GM21447 (cell line): ENCODE measurements at regions not wholly inside any gene's neighbourhood (a gene's known extent, or its start where the extent isn't known, plus 50 kb on each side); places are given as distances from the start of the nearest gene placed in this dataset.

Experiments used
- ATAC-seq: cut with Tn5 transposase; IDR thresholded peaks from one replicate; pipeline ENCODE4 v1.9.1; 2021; ENCODE audit not compliant: unreplicated experiment

- no peak for ATAC-seq
Measured at GRCh38 chr2:126748188-126748760, 92.3 kb downstream of the GYPC start.

- ATAC-seq = peak; percentile 31
Measured at GRCh38 chr2:126748929-126749518, 93.1 kb downstream of the GYPC start.

- ATAC-seq = peak; percentile 74
Measured at GRCh38 chr2:126749537-126749936, 93.6 kb downstream of the GYPC start.

GRCh38 chr2:126750506-126750905 lies 94.5 kb downstream of the GYPC start:
- ATAC-seq = no peak

GRCh38 chr2:126751477-126751876 lies 95.5 kb downstream of the GYPC start:
- ATAC-seq = no peak

GRCh38 chr2:126752876-126753275 lies 96.9 kb downstream of the GYPC start:
- ATAC-seq = no peak

- no peak for ATAC-seq
Measured at GRCh38 chr2:126753501-126754212, 97.7 kb downstream of the GYPC start.

- no peak for ATAC-seq
Measured at GRCh38 chr2:126754240-126755004, 98.5 kb downstream of the GYPC start.

GRCh38 chr2:126756125-126756524 lies 100.2 kb downstream of the GYPC start:
- no peak for ATAC-seq

GRCh38 chr2:126761256-126761980 lies 105.5 kb downstream of the GYPC start:
- ATAC-seq = no peak

GRCh38 chr2:126761981-126762878 lies 106.3 kb downstream of the GYPC start:
- no peak for ATAC-seq

GRCh38 chr2:126764686-126765265 lies 108.8 kb downstream of the GYPC start:
- no peak for ATAC-seq

GRCh38 chr2:126765395-126765794 lies 109.4 kb downstream of the GYPC start:
- no peak for ATAC-seq

- ATAC-seq = no peak
Measured at GRCh38 chr2:126766295-126766968, 110.5 kb downstream of the GYPC start.

GRCh38 chr2:126766969-126767296 lies 111.0 kb downstream of the GYPC start:
- no peak for ATAC-seq

GRCh38 chr2:126769118-126769517 lies 113.2 kb downstream of the GYPC start:
- ATAC-seq = no peak

- no peak for ATAC-seq
Measured at GRCh38 chr2:126770466-126770865, 114.5 kb downstream of the GYPC start.

- ATAC-seq = no peak
Measured at GRCh38 chr2:126771094-126771493, 115.1 kb downstream of the GYPC start.

GRCh38 chr2:126771501-126772195 lies 115.7 kb downstream of the GYPC start:
- ATAC-seq = no peak
